GM23338 (cell line): ENCODE measurements at regions not wholly inside any gene's neighbourhood (a gene's known extent, or its start where the extent isn't known, plus 50 kb on each side); places are given as distances from the start of the nearest gene placed in this dataset.

Experiments used
- ATAC-seq: fragments of 200-7000 bp; cut with Tn5 transposase; 3 replicates; pipeline ENCODE4 v1.9.1; 2020
- DNase-seq: peaks from one replicate; pipeline ENCODE4 v3.0.0-alpha.2; 2015; ENCODE audit warnings: low spot score
- H2AFZ ChIP-seq: fragments of 200-600 bp; sonication (generic); 2 replicates; pipeline ENCODE4 v1.8.0; 2016; ENCODE audit warnings: antibody characterized with exemption, mild to moderate bottlenecking, moderate library complexity
- H3F3A ChIP-seq: fragments of 200-600 bp; sonication (generic); replicated peaks from 2 replicates; pipeline ENCODE4 v1.8.0; 2017; ENCODE audit warnings: antibody characterized with exemption, mixed run types, low read depth
- H3K27ac ChIP-seq: fragments of 200-600 bp; sonication (generic); 2 replicates; pipeline ENCODE4 v1.6.1; 2016; ENCODE audit warnings: low read depth
- H3K27me3 ChIP-seq: fragments of 200-600 bp; sonication (generic); 2 replicates; pipeline ENCODE4 v1.8.0; 2016; ENCODE audit warnings: mild to moderate bottlenecking, mixed run types, moderate library complexity; ENCODE audit not compliant: insufficient read depth
- H3K36me3 ChIP-seq: fragments of 200-600 bp; sonication (generic); 2 replicates; pipeline ENCODE4 v1.8.0; 2016; ENCODE audit warnings: mild to moderate bottlenecking; ENCODE audit not compliant: insufficient read depth
- H3K4me1 ChIP-seq: fragments of 200-600 bp; sonication (generic); 2 replicates; pipeline ENCODE4 v1.8.0; 2016; ENCODE audit warnings: mild to moderate bottlenecking, moderate library complexity; ENCODE audit not compliant: insufficient read depth
- H3K4me2 ChIP-seq: fragments of 200-600 bp; sonication (generic); 2 replicates; pipeline ENCODE4 v1.7.1; 2017; ENCODE audit warnings: mixed run types
- H3K4me3 ChIP-seq: fragments of 200-600 bp; sonication (generic); 2 replicates; pipeline ENCODE4 v1.6.1; 2016; ENCODE audit warnings: mixed run types
- H3K79me2 ChIP-seq: fragments of 200-600 bp; sonication (generic); replicated peaks from 2 replicates; pipeline ENCODE4 v1.8.0; 2017; ENCODE audit warnings: mild to moderate bottlenecking; ENCODE audit not compliant: insufficient read depth
- H3K9me2 ChIP-seq: fragments of 200-600 bp; sonication (generic); 2 replicates; pipeline ENCODE4 v1.8.0; 2017; ENCODE audit not compliant: insufficient read depth
- H4K20me1 ChIP-seq: fragments of 200-600 bp; sonication (generic); replicated peaks from 2 replicates; pipeline ENCODE4 v1.8.0; 2017; ENCODE audit warnings: mild to moderate bottlenecking; ENCODE audit not compliant: insufficient read depth
- H3K27ac Mint-ChIP-seq: 2 replicates; pipeline ENCODE4 v1.8.0; 2020; ENCODE audit warnings: inconsistent platforms, mild to moderate bottlenecking, moderate library complexity, mixed read lengths
- H3K27me3 Mint-ChIP-seq: 3 replicates; pipeline ENCODE4 v1.8.0; 2022; ENCODE audit warnings: low read depth, mild to moderate bottlenecking, moderate library complexity, mixed read lengths, inconsistent platforms; ENCODE audit not compliant: insufficient read depth, poor library complexity
- H3K36me3 Mint-ChIP-seq: 3 replicates; pipeline ENCODE4 v1.8.0; 2021; ENCODE audit warnings: low read depth, mild to moderate bottlenecking, inconsistent platforms, moderate library complexity, mixed read lengths
- H3K4me1 Mint-ChIP-seq: 3 replicates; pipeline ENCODE4 v1.8.0; 2020; ENCODE audit warnings: mild to moderate bottlenecking, inconsistent platforms, mixed read lengths
- H3K4me3 Mint-ChIP-seq: 3 replicates; pipeline ENCODE4 v1.8.0; 2021; ENCODE audit warnings: moderate library complexity, mild to moderate bottlenecking, inconsistent platforms, mixed read lengths
- H3K9me3 Mint-ChIP-seq: 3 replicates; pipeline ENCODE4 v1.8.0; 2020; ENCODE audit warnings: moderate library complexity, mild to moderate bottlenecking, inconsistent platforms, mixed read lengths
- EZH2phosphoT487 ChIP-seq: fragments of 200-600 bp; sonication (generic); IDR thresholded peaks from one replicate; pipeline ENCODE4 v1.8.1; 2018; ENCODE audit warnings: antibody characterized with exemption; ENCODE audit not compliant: unreplicated experiment
- JUNB ChIP-seq: IDR thresholded peaks from one replicate; pipeline ENCODE4 v1.6.1; 2016; ENCODE audit warnings: antibody characterized with exemption; ENCODE audit not compliant: unreplicated experiment
- NANOG ChIP-seq: IDR thresholded peaks from 2 replicates; pipeline ENCODE4 v1.6.1; 2016; ENCODE audit warnings: antibody characterized with exemption, borderline replicate concordance
- POLR2AphosphoS5 ChIP-seq: IDR thresholded peaks from 2 replicates; pipeline ENCODE4 v1.6.1; 2016; ENCODE audit warnings: antibody characterized with exemption, low read depth
- STAT1 ChIP-seq: IDR thresholded peaks from one replicate; pipeline ENCODE4 v1.6.1; 2016; ENCODE audit warnings: antibody characterized with exemption; ENCODE audit not compliant: unreplicated experiment
- ZNF114 ChIP-seq: fragments of 250-450 bp; sonication (Bioruptor Pico); IDR thresholded peaks from 2 replicates; pipeline ENCODE4 v1.5.0; 2020; ENCODE audit warnings: mild to moderate bottlenecking, moderate library complexity
- ZNF331 ChIP-seq: fragments of 250-450 bp; sonication (Bioruptor Pico); IDR thresholded peaks from 2 replicates; pipeline ENCODE4 v1.5.0; 2020; ENCODE audit warnings: low read depth, mild to moderate bottlenecking, moderate library complexity
- TF ChIP-seq, protein P1 (sequence below), 2 experiments: fragments of 200-600 bp in 1 of 2; sonication (generic) in 1 of 2; conservative IDR thresholded peaks; 2 replicates each; pipeline versions ENCODE4 v1.5.1 to v1.6.1; 2016 to 2017; ENCODE audit warnings: antibody characterized with exemption in 2 of 2, low read depth in 2 of 2, mild to moderate bottlenecking in 2 of 2, moderate library complexity in 1 of 2
- TF ChIP-seq, protein P2 (sequence below): IDR thresholded peaks from 2 replicates; pipeline ENCODE4 v1.6.1; 2016; ENCODE audit warnings: antibody characterized with exemption
- TF ChIP-seq, protein P3 (sequence below): fragments of 250-450 bp; sonication (Bioruptor Pico); IDR thresholded peaks from 2 replicates; pipeline ENCODE4 v1.5.0; 2020; ENCODE audit warnings: mild to moderate bottlenecking, moderate library complexity

DNA sequence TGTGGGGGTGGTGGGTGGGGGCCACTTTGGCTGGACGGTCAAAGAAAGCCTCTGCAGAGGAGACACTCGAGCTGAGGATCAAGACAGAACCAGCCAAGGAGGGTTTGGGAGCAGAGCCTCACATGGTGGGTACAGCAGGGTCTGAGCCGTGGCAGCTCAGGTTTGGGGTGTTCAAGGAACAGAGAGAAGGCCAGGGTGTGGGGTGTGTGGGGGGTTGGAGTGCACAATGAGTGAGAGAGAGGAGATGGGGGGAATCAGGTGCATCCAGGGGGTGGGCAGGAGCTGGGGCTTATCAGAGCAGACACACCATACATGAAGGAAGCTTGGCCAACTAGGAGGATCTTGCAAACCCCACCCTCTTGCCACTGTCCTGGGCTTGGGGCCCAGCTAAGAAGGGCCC is 140.0 kb downstream of the NSG2 start (continued):
- TF ChIP-seq JUNB (no peak), NANOG (no peak), POLR2AphosphoS5 (no peak), ZNF331 (CRISPR knock-in tag) (no peak), ZNF114 (CRISPR knock-in tag) (no peak)
- TF ChIP-seq, protein P1, sequence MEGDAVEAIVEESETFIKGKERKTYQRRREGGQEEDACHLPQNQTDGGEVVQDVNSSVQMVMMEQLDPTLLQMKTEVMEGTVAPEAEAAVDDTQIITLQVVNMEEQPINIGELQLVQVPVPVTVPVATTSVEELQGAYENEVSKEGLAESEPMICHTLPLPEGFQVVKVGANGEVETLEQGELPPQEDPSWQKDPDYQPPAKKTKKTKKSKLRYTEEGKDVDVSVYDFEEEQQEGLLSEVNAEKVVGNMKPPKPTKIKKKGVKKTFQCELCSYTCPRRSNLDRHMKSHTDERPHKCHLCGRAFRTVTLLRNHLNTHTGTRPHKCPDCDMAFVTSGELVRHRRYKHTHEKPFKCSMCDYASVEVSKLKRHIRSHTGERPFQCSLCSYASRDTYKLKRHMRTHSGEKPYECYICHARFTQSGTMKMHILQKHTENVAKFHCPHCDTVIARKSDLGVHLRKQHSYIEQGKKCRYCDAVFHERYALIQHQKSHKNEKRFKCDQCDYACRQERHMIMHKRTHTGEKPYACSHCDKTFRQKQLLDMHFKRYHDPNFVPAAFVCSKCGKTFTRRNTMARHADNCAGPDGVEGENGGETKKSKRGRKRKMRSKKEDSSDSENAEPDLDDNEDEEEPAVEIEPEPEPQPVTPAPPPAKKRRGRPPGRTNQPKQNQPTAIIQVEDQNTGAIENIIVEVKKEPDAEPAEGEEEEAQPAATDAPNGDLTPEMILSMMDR (conservative IDR thresholded peaks at IDR 0.05; ENCODE audit: low read depth in 2 of 2), result no peak
- TF ChIP-seq, protein P2, sequence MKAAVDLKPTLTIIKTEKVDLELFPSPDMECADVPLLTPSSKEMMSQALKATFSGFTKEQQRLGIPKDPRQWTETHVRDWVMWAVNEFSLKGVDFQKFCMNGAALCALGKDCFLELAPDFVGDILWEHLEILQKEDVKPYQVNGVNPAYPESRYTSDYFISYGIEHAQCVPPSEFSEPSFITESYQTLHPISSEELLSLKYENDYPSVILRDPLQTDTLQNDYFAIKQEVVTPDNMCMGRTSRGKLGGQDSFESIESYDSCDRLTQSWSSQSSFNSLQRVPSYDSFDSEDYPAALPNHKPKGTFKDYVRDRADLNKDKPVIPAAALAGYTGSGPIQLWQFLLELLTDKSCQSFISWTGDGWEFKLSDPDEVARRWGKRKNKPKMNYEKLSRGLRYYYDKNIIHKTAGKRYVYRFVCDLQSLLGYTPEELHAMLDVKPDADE, result no peak

DNA sequence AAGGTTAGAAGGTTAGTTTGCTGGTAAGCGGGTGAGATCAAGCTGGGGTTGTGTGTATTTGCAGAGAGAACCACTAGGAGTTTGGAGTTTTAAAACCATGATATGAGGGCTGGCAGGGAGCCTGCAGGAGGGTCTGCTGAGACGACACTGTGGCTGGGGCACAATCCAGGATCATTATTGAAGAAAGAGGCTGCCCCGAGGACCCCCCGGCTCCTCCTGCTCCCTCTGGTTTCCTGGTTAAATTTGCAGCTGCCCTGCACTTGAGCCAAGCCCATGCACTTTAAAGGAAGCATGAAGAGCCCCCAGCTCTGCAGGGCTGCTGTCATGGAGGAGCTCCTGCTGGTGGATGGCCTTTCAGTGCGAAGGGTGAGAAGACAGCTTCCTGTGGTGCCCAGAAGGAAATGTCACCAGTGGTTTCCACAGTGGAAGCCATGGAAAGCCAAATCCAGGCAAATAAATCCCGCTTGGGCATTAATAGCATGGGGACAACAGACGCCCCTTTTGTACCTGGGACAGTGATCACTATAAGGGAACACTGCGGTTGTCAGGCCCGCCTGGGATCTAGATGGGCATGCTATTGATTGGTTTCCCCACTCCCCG is 140.7 kb downstream of the NSG2 start:
- Mint-ChIP-seq H3K36me3 (no peaks in the 10 kb centered on the region), H3K27ac (no peak overlapping the region), H3K4me1 (peaks cover 11% of the 10 kb centered on the region), H3K4me3 (no peak overlapping the region), H3K27me3 (peaks cover 7% of the 10 kb centered on the region), H3K9me3 (no peaks in the 10 kb centered on the region)
- ATAC-seq (no peak), DNase-seq (no peak)
- Histone ChIP-seq H3K4me3 (no peak overlapping the region), H4K20me1 (no peaks in the 10 kb centered on the region), H3K27ac (no peak overlapping the region), H3K9me2 (no peaks in the 10 kb centered on the region; the same call in 1 of the 2 replicates), H3K4me1 (no peaks in the 10 kb centered on the region), H3K36me3 (no peaks in the 10 kb centered on the region), H3F3A (no peaks in the 10 kb centered on the region), H3K27me3 (no peaks in the 10 kb centered on the region), H2AFZ (no peak overlapping the region; the same call in 1 of the 2 replicates), H3K4me2 (no peak overlapping the region), H3K79me2 (no peaks in the 10 kb centered on the region)
- no peak for TF ChIP-seq ZNF331 (CRISPR knock-in tag)
- TF ChIP-seq POLR2AphosphoS5, result no peak
- TF ChIP-seq STAT1, result no peak
- TF ChIP-seq, protein P2, result no peak
- no peak for TF ChIP-seq EZH2phosphoT487
- TF ChIP-seq, protein P3, sequence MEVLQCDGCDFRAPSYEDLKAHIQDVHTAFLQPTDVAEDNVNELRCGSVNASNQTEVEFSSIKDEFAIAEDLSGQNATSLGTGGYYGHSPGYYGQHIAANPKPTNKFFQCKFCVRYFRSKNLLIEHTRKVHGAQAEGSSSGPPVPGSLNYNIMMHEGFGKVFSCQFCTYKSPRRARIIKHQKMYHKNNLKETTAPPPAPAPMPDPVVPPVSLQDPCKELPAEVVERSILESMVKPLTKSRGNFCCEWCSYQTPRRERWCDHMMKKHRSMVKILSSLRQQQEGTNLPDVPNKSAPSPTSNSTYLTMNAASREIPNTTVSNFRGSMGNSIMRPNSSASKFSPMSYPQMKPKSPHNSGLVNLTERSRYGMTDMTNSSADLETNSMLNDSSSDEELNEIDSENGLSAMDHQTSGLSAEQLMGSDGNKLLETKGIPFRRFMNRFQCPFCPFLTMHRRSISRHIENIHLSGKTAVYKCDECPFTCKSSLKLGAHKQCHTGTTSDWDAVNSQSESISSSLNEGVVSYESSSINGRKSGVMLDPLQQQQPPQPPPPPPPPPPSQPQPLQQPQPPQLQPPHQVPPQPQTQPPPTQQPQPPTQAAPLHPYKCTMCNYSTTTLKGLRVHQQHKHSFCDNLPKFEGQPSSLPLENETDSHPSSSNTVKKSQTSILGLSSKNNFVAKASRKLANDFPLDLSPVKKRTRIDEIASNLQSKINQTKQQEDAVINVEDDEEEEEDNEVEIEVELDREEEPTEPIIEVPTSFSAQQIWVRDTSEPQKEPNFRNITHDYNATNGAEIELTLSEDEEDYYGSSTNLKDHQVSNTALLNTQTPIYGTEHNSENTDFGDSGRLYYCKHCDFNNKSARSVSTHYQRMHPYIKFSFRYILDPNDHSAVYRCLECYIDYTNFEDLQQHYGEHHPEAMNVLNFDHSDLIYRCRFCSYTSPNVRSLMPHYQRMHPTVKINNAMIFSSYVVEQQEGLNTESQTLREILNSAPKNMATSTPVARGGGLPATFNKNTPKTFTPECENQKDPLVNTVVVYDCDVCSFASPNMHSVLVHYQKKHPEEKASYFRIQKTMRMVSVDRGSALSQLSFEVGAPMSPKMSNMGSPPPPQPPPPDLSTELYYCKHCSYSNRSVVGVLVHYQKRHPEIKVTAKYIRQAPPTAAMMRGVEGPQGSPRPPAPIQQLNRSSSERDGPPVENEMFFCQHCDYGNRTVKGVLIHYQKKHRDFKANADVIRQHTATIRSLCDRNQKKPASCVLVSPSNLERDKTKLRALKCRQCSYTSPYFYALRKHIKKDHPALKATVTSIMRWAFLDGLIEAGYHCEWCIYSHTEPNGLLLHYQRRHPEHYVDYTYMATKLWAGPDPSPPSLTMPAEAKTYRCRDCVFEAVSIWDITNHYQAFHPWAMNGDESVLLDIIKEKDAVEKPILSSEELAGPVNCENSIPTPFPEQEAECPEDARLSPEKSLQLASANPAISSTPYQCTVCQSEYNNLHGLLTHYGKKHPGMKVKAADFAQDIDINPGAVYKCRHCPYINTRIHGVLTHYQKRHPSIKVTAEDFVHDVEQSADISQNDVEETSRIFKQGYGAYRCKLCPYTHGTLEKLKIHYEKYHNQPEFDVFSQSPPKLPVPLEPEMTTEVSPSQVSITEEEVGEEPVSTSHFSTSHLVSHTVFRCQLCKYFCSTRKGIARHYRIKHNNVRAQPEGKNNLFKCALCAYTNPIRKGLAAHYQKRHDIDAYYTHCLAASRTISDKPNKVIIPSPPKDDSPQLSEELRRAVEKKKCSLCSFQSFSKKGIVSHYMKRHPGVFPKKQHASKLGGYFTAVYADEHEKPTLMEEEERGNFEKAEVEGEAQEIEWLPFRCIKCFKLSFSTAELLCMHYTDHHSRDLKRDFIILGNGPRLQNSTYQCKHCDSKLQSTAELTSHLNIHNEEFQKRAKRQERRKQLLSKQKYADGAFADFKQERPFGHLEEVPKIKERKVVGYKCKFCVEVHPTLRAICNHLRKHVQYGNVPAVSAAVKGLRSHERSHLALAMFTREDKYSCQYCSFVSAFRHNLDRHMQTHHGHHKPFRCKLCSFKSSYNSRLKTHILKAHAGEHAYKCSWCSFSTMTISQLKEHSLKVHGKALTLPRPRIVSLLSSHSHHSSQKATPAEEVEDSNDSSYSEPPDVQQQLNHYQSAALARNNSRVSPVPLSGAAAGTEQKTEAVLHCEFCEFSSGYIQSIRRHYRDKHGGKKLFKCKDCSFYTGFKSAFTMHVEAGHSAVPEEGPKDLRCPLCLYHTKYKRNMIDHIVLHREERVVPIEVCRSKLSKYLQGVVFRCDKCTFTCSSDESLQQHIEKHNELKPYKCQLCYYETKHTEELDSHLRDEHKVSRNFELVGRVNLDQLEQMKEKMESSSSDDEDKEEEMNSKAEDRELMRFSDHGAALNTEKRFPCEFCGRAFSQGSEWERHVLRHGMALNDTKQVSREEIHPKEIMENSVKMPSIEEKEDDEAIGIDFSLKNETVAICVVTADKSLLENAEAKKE (CRISPR knock-in tag), result no peak
- no peak for TF ChIP-seq NANOG
- TF ChIP-seq, protein P1 (conservative IDR thresholded peaks at IDR 0.05; ENCODE audit: low read depth in 2 of 2), result no peak
